Esophagus squamous epithelium (tissue), 4 donors: ENCODE measurements at regions not wholly inside any gene's neighbourhood (a gene's known extent, or its start where the extent isn't known, plus 50 kb on each side); places are given as distances from the start of the nearest gene placed in this dataset.

Experiments used
- CTCF ChIP-seq, 6 experiments: fragments of 450-650 bp in 4 of 6; fragments of 200-600 bp in 2 of 6; sonication (generic) in 2 of 6; IDR thresholded peaks; one replicate each; pipeline ENCODE4 v1.5.1; 2016 to 2019; ENCODE audit warnings: antibody characterized with exemption in 6 of 6, mild to moderate bottlenecking in 4 of 6, moderate library complexity in 4 of 6
- POLR2A ChIP-seq, 4 donors: fragments of 450-650 bp; IDR thresholded peaks; one replicate each; pipeline ENCODE4 v1.6.1; 2017; ENCODE audit warnings: antibody characterized with exemption in 4 of 4, mild to moderate bottlenecking in 4 of 4, moderate library complexity in 3 of 4

GRCh38 chr15:58324533-58324932, 107.3 kb upstream of the LIPC start:
- no peak for TF ChIP-seq POLR2A (IDR thresholded peaks at IDR 0.05)
- TF ChIP-seq CTCF (IDR thresholded peaks at IDR 0.05), result no peak
